A204.1 (cell line): ENCODE measurements at regions not wholly inside any gene's neighbourhood (a gene's known extent, or its start where the extent isn't known, plus 50 kb on each side); places are given as distances from the start of the nearest gene placed in this dataset.
"Not testable (repeated sequence)": the region's sequence is repeated elsewhere in the genome, so short reads cannot be mapped to it uniquely, and the experiment has no call there.

ENCODE experiments used
- FAIRE-seq: peaks from 2 replicates; lab custom pipeline; 2012; peaks lifted over from hg19 to GRCh38; lab: Jason Lieb, UNC

DNA sequence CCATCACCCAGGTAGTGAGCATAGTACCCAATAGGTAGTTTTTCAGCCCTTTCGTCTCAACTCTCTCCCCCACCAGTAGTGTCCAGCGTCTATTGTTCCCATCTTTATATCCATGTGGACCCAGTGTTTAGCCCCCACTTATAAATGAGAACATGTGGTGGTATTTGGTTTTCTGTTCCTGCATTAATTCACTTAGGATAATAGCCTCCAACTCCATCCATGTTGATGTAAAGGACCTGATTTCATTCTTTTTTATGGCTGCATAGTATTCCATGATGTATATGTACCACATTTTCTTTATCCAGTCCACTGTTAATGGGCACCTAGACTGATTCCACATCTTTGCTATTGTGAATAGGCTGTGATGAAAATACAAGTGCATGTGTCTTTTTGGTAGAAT is 51.3 kb downstream of the NACA2 start:
- not testable (repeated sequence) for FAIRE-seq

DNA sequence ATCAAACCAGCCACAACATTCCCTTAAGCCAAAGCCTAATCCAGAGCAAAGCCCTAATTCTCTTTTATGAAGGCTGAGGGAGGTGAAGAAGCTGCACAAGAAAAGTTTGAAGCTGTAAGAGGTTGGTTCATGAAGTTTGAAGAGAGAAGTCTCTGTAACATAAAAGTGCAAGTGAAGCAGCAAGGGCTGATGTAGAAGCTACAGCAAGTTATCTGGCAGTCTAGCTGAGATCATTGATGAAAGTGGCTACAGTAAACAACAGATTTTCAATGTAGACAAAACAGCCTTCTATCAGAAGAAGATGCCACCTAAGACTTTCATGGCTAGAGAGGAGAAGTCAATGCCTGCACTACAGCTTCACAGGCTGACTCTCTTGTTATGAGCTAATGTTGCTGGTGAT is 52.5 kb downstream of the NACA2 start:
- FAIRE-seq: no peak

DNA sequence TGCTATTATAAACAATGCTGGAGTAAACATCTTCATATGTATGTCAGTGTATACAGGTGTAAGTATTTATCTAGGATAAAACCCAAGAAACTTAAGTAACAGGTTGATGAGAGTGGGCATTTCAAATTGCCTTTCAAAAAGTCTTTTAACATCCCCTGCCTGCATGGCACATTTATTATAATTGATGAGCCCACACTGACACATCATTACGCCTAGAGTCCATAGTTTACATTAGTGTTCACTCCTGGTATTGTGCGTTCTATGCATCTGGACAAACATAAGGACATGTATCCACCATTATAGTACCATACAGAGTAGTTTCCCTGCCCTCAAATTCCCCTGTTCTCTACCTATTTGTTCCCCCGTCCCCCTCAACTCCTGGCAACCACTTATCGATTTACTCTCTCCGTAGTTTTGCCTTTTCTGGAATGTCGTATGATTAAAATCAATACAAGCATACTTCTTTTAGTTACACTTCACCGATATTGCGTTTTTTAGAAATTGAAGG is 53.7 kb downstream of the NACA2 start:
- no peak for FAIRE-seq

DNA sequence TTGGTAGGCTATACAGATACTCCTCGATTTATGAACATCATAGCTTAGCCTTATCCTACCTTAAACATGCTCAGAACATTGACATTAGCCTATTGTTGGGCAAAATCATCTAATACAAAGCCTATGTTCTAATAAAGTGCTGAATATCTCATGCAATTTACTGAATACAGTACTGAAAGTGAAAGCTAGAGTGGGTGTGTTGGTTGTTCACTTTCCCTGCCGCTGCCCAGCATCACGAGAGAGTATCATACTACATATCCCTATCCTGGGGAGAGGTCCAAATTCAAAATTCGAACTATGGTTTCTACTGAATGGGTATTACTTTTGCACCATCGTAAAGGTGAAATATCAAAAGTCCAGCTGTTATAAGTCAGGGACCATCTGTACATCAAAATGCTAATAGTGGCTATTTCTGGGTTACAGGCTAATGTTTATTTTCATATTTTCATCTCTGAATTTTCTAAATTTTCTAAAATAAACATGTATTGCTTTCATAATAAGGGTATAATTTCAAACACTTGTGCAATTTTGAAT is 54.5 kb downstream of the NACA2 start:
- FAIRE-seq: peak; percentile 79
